Osteoblast (primary cell): ENCODE measurements at regions not wholly inside any gene's neighbourhood (a gene's known extent, or its start where the extent isn't known, plus 50 kb on each side); places are given as distances from the start of the nearest gene placed in this dataset. TPM values are rescaled to one million over a fixed set of nuclear protein-coding genes. Genes with fewer than 3 reads are reported as not detected.
"Not testable (repeated sequence)": the region's sequence is repeated elsewhere in the genome, so short reads cannot be mapped to it uniquely, and the experiment has no call there.

Experiments used
- DNase-seq: peaks from one replicate; pipeline ENCODE4 v3.0.0; 2011; ENCODE audit warnings: low spot score, mixed read lengths; ENCODE audit not compliant: insufficient read length; ENCODE audit errors: missing footprints
- H2AFZ ChIP-seq: 2 replicates; pipeline ENCODE4 v1.6.0; 2011; ENCODE audit warnings: mild to moderate bottlenecking, low read length
- H3K27ac ChIP-seq: 2 replicates; pipeline ENCODE4 v1.5.1; 2011; ENCODE audit warnings: mild to moderate bottlenecking, low read depth, low read length, moderate library complexity
- H3K27me3 ChIP-seq: 2 replicates; pipeline ENCODE4 v1.6.0; 2012; ENCODE audit warnings: mild to moderate bottlenecking, control low read depth, inconsistent platforms, low read length, moderate library complexity; ENCODE audit not compliant: insufficient read depth
- H3K36me3 ChIP-seq: 2 replicates; pipeline ENCODE4 v1.5.1; 2011; ENCODE audit warnings: mild to moderate bottlenecking, low read length, control low read depth, moderate library complexity; ENCODE audit not compliant: insufficient read depth
- H3K4me1 ChIP-seq: 2 replicates; pipeline ENCODE4 v1.5.1; 2011; ENCODE audit warnings: mild to moderate bottlenecking, low read length, control low read depth, moderate library complexity; ENCODE audit not compliant: insufficient read depth
- H3K4me2 ChIP-seq: 2 replicates; pipeline ENCODE4 v1.6.0; 2011; ENCODE audit warnings: mild to moderate bottlenecking, low read length; ENCODE audit not compliant: insufficient read depth
- H3K4me3 ChIP-seq: fragments of 200-600 bp; sonication (generic); 3 replicates; pipeline ENCODE4 v1.5.1; 2012; ENCODE audit warnings: mild to moderate bottlenecking, low read length, inconsistent platforms; ENCODE audit not compliant: insufficient read depth
- H3K79me2 ChIP-seq: 2 replicates; pipeline ENCODE4 v1.6.0; 2012; ENCODE audit warnings: mild to moderate bottlenecking, low read length, control low read depth, inconsistent platforms; ENCODE audit not compliant: insufficient read depth
- H3K9me3 ChIP-seq: 2 replicates; pipeline ENCODE4 v1.5.1; 2011; ENCODE audit warnings: low read depth, low read length, control low read depth
- H4K20me1 ChIP-seq: 2 replicates; pipeline ENCODE4 v1.6.0; 2012; ENCODE audit warnings: mild to moderate bottlenecking, low read length, control low read depth; ENCODE audit not compliant: insufficient read depth
- CTCF ChIP-seq: IDR thresholded peaks from 2 replicates; pipeline ENCODE4 v1.5.1; 2011; ENCODE audit warnings: mild to moderate bottlenecking, low read depth, low read length, moderate library complexity; ENCODE audit errors: extremely low read depth
- small RNA-seq: library from RNA; depleted of rRNA; stranded (forward); fragments of <200 nt; gene quantifications from one replicate; pipeline ENCODE3, GENCODE V24; 2012

- Histone ChIP-seq H2AFZ (no peak overlapping the region), H3K79me2 (no peaks in the 10 kb centered on the region), H3K4me2 (no peak overlapping the region), H4K20me1 (no peaks in the 10 kb centered on the region), H3K36me3 (no peaks in the 10 kb centered on the region), H3K4me1 (no peaks in the 10 kb centered on the region), H3K9me3 (no peaks in the 10 kb centered on the region), H3K27me3 (no peaks in the 10 kb centered on the region), H3K27ac (no peak overlapping the region), H3K4me3 (no peak overlapping the region)
- DNase-seq = no peak
- TF ChIP-seq CTCF = no peak
Measured at GRCh38 chr15:28783873-28784272, 64.6 kb downstream of the GOLGA6L7 start.

GRCh38 chr15:28783466-28783865 is 65.0 kb downstream of the GOLGA6L7 start:
- no peak for DNase-seq
- TF ChIP-seq CTCF = no peak
- no peak overlapping the region for H2AFZ ChIP-seq

DNA sequence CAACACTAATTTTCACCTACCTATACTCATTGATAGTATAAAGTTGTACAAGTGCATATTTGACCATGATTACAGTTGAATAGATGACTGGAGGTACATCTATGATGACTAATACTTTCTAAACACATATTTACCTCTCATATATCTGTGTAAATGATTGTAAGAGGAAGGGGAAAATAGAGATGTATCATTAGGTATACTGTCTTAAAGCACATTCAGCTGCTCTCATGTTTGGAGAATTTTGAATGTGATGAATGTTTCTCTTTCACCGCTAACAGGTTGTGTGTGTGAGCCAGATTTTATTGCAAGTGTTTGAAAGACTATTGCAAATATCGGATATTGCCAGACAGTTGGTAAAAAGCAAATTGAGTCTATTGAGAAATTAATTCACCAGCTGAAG is 66.2 kb upstream of the GOLGA8M start:
- H3K4me2 ChIP-seq, DNase-seq, H3K27ac ChIP-seq, H3K4me1 ChIP-seq, H3K79me2 ChIP-seq, H3K4me3 ChIP-seq, H4K20me1 ChIP-seq, H3K36me3 ChIP-seq, H3K27me3 ChIP-seq, H3K9me3 ChIP-seq, H2AFZ ChIP-seq: not testable (repeated sequence)

More at GRCh38 chr15:28783466-28783865, 65.0 kb downstream of the GOLGA6L7 start:
- Histone ChIP-seq H3K4me3 (no peak overlapping the region), H3K27ac (no peak overlapping the region), H3K4me2 (no peak overlapping the region), H3K4me1 (no peaks in the 10 kb centered on the region), H4K20me1 (no peaks in the 10 kb centered on the region), H3K36me3 (no peaks in the 10 kb centered on the region), H3K9me3 (no peaks in the 10 kb centered on the region), H3K27me3 (no peaks in the 10 kb centered on the region), H3K79me2 (no peaks in the 10 kb centered on the region)

DNA sequence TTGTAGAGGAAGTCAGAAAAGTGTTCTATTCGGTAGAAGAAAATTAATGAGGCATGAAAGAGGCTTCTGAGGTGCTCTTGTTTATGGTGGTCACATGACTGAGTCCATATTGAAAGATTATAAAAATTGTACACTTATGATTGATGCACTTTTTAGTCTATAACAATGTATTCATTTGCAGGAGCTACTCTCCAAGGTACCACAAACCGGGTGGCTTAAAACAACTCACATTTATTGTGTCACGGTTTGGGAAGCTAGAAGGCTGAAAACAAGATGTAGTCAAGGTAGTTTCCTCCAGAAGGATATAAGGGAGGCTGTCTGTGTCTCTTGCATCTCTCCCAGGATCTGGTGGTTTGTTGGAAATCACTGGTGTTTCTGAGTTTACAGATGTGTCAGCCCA is 60.6 kb upstream of the GOLGA8M start:
- not testable (repeated sequence) for H3K4me1 ChIP-seq, H3K9me3 ChIP-seq, H2AFZ ChIP-seq, H4K20me1 ChIP-seq, H3K27ac ChIP-seq, H3K36me3 ChIP-seq, H3K79me2 ChIP-seq, H3K4me2 ChIP-seq, DNase-seq, H3K4me3 ChIP-seq, H3K27me3 ChIP-seq

Small RNAs in the stretch of these regions (small RNA-seq; reads per million reads assigned to genes)
- gene AC055876.3 = not detected
